ENCODE measurements at regions not wholly inside any gene's neighbourhood (a gene's known extent, or its start where the extent isn't known, plus 50 kb on each side); places are given as distances from the start of the nearest gene placed in this dataset.

GRCh38 chr4:80141543-80141942 lies 55.8 kb upstream of the PRDM8 start:
- no peaks in the 10 kb centered on the region for H3K36me3 ChIP-seq
- ATAC-seq (no peak), DNase-seq (no peak)
- 69% methylated on average over 2 of the region's 2 CpGs for WGBS (ENCODE audit: insufficient coverage, low coverage, low lambda C conversion rate, missing lambda C conversion rate)
- H3K4me1 ChIP-seq, result no peaks in the 10 kb centered on the region
- H3K27me3 ChIP-seq, result no peaks in the 10 kb centered on the region
- H3K4me3 ChIP-seq, result no peak overlapping the region
- TF ChIP-seq POLR2A (IDR thresholded peaks at IDR 0.05), result no peak
- TF ChIP-seq, protein P1, sequence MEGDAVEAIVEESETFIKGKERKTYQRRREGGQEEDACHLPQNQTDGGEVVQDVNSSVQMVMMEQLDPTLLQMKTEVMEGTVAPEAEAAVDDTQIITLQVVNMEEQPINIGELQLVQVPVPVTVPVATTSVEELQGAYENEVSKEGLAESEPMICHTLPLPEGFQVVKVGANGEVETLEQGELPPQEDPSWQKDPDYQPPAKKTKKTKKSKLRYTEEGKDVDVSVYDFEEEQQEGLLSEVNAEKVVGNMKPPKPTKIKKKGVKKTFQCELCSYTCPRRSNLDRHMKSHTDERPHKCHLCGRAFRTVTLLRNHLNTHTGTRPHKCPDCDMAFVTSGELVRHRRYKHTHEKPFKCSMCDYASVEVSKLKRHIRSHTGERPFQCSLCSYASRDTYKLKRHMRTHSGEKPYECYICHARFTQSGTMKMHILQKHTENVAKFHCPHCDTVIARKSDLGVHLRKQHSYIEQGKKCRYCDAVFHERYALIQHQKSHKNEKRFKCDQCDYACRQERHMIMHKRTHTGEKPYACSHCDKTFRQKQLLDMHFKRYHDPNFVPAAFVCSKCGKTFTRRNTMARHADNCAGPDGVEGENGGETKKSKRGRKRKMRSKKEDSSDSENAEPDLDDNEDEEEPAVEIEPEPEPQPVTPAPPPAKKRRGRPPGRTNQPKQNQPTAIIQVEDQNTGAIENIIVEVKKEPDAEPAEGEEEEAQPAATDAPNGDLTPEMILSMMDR (IDR thresholded peaks at IDR 0.05), result no peak
- intact Hi-C loops (cut with DNase I), result no loop called here
- no peaks in the 10 kb centered on the region for H3K9me3 ChIP-seq
- H3K27ac ChIP-seq, result no peak overlapping the region

DNA sequence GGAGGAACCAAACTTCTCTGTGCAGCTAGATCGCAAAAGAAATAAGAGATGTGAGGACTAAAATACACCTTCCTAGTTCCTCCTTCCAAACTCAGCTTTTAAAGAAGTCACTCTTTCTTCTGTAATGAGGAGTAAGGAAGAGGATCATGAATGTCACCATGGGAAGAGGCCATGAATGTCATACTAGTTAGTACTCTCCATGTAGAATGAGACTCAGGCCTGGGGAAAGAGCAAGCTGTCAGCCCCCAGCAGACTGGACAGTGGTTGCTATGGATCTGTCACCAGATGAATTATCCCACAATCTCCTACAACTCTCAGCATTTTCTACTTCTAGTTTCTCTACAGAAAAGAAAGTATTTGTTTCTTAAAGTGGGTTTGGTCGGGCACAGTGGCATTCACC lies 57.1 kb upstream of the PRDM8 start:
- WGBS (ENCODE audit: insufficient coverage, low coverage, low lambda C conversion rate, missing lambda C conversion rate), result 67% methylated on average over 2 of the region's 2 CpGs
- no peaks in the 10 kb centered on the region for H3K9me3 ChIP-seq
- no peak overlapping the region for H3K4me3 ChIP-seq
- TF ChIP-seq, protein P1 (IDR thresholded peaks at IDR 0.05), result no peak
- no peak for TF ChIP-seq POLR2A (IDR thresholded peaks at IDR 0.05)
- DNase-seq (no peak), ATAC-seq (no peak)
- H3K27ac ChIP-seq, result no peak overlapping the region
- no peaks in the 10 kb centered on the region for H3K27me3 ChIP-seq
- H3K36me3 ChIP-seq, result no peaks in the 10 kb centered on the region
- intact Hi-C loops (cut with DNase I), result no loop called here
- no peaks in the 10 kb centered on the region for H3K4me1 ChIP-seq

DNA sequence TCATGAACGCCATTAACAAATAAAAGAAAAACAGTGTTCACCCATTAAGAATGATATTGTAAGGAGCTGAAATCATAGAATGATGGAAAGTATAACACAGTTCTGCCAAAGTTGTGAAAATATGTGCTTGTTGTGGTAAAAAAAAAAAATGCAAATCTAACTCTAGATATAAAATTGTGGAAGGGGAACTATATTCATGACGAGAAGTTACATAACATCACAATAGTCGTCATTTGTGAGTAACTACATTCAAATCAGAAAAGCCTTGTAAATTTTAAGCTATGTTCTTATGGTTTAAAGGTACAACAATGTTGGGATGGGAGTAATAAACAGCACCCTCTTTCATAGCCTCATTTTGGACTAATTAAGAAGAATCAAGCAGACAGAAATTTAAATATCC lies 57.6 kb upstream of the PRDM8 start:
- intact Hi-C loops (cut with DNase I), result no loop called here

DNA sequence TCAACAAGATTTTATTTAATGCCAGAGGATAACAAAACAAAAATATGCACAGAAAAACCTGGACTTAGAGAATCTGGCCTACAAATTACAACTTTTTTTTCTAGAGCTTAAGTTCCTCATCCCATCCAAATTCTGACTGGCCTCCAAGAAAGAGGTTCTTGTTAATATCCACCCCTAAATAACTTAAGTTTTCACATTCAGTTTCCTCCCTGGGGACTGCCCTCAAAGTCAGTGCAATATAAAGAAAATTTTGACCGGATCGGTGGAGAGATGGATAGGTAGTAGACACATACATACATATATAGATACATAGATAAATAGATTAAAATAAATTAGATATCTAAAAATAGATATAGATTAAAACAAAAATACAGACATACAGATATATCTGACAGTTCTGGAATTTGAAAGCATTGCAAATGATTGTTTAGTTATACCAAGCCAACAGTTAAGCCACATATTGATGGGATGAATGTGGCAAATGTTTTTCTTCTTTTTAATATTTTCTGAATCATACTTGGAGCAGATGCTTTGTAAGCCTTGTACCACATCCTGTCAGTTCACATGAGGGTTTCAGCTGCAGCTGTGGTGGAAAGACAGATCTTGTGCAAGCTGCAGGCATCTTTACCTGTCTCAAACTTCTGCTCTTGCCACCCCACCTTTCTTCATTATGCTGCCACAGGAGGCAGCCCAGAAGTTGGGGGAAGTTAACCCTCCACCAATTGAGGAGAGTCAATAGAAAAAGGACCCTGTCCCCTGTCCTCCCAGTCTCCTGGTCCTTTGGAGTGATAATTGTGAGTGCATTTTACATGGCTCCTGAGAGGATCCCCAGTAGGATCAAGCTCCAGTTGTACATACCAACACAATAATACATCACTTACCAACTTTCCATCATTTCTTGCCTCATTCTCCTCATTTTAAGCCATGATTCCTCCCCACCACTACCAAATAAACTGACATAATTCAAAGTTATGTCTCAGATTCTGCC lies 58.5 kb upstream of the PRDM8 start:
- no peak for ATAC-seq
- Histone ChIP-seq H3K4me1 (no peaks in the 10 kb centered on the region), H3K27ac (no peak overlapping the region), H3K27me3 (no peaks in the 10 kb centered on the region), H3K4me3 (no peak overlapping the region), H3K36me3 (no peaks in the 10 kb centered on the region), H3K9me3 (no peaks in the 10 kb centered on the region)
- TF ChIP-seq, protein P1 (IDR thresholded peaks at IDR 0.05), result no peak
- no peak for TF ChIP-seq POLR2A (IDR thresholded peaks at IDR 0.05)
- intact Hi-C loops (cut with DNase I), result no loop called here
- 71% methylated on average over 2 of the region's 2 CpGs for WGBS (ENCODE audit: insufficient coverage, low coverage, low lambda C conversion rate, missing lambda C conversion rate)
- DNase-seq, result no peak

More for the DNA sequence above, 57.6 kb upstream of the PRDM8 start:
- Histone ChIP-seq H3K27me3 (no peaks in the 10 kb centered on the region), H3K9me3 (no peaks in the 10 kb centered on the region), H3K4me1 (no peaks in the 10 kb centered on the region), H3K36me3 (no peaks in the 10 kb centered on the region), H3K4me3 (no peak overlapping the region), H3K27ac (no peak overlapping the region)
- TF ChIP-seq, protein P1 (IDR thresholded peaks at IDR 0.05), result no peak
- TF ChIP-seq POLR2A (IDR thresholded peaks at IDR 0.05), result no peak
- ATAC-seq, result no peak
- DNase-seq, result no peak
- 71% methylated on average over 3 of the region's 3 CpGs for WGBS (ENCODE audit: insufficient coverage, low coverage, low lambda C conversion rate, missing lambda C conversion rate)
